ENCODE measurements at regions not wholly inside any gene's neighbourhood (a gene's known extent, or its start where the extent isn't known, plus 50 kb on each side); places are given as distances from the start of the nearest gene placed in this dataset.
"Not testable (repeated sequence)": the region's sequence is repeated elsewhere in the genome, so short reads cannot be mapped to it uniquely, and the experiment has no call there.

DNA sequence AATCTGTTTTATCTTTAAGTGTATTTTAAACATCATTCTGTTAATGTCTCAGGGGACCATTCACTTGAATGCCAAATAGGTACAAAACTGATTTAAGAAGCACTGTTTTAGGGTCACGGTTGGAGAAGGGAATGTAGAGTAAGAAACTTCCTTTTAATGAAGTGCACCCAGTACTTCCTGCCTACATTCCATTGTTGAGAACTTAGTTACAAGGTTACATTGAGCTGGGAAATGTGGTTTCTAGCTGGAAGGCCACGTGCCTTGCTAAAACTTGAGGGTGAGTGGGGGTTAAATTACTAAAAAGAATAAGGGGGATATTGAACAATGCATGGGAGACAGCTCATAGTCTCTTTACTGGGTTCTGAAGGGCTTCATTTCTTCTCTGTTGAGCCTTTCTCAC, 78.3 kb upstream of the TBC1D5 start:
- no peak for DNase-seq

DNA sequence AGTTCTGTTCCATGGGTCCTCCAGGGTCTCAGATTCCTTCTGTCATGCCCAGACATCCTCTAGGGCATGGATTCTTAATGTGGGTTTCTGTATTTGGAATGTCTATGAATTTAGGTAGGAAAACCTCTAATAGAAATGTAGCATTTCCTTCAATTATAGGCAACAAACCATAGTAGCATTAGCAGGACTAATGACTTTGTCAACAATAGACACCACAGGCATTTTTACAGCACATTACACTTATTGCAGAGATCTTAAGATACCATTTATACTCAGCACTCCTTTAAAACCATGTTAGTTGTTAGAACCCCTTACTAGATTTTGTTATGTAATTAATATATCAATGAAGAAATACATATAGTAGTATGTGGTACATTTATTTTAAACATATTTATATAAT, 77.8 kb upstream of the TBC1D5 start:
- DNase-seq: no peak

DNA sequence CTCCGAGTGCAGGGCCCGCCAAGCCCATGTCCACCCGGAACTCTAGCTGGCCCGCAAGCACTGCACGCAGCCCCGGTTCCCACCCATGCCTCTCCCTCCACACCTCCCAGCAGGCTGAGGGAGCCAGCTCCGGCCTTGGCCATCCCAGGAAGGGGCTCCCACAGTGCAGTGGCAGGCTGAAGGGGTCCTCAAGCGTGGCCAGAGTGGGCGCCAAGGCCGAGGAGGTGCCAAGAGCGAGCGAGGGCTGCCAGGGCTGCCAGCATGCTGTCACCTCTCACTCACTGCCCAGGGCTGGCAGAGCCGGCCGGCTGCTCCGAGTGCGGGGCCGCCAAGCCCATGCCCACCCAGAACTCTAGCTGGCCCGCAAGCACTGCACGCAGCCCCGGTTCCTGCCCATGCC, 75.5 kb upstream of the TBC1D5 start:
- DNase-seq: not testable (repeated sequence)

DNA sequence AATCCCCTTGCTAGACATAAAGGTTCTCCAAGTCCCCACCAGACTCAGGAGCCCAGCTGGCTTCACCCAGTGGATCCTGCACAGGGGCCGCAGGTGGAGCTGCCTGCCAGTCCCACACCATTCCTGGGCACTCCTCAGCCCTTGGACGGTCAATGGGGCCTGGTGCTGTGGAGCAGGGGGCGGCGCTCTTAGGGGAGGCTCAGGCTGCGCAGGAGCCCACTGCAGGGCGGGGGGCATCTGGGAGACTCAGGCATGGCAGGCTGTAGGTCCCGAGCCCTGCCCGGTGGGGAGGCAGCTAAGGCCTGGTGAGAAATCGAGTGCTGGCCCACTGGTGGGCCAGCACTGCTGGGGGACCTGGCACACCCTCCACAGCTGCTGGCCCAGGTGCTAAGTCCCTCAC, 75.1 kb upstream of the TBC1D5 start:
- no peak for DNase-seq

DNA sequence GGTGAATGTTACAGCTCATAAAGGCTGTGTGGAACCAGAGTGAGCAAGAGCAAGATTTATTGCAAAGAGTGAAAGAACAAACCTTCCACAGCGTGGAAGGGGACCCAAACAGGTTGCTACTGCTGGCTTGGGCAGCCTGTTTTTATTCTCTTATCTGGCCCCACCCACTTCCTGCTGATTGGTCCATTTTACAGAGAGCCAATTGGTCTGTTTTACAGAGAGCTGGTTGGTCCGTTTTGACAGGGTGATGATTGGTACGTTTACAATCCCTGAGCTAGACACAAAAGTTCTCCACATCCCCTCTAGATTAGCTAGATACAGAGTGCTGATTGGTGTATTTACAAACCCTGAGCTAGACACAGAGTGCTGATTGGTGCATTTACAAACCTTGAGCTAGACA, 74.4 kb upstream of the TBC1D5 start:
- not testable (repeated sequence) for DNase-seq

DNA sequence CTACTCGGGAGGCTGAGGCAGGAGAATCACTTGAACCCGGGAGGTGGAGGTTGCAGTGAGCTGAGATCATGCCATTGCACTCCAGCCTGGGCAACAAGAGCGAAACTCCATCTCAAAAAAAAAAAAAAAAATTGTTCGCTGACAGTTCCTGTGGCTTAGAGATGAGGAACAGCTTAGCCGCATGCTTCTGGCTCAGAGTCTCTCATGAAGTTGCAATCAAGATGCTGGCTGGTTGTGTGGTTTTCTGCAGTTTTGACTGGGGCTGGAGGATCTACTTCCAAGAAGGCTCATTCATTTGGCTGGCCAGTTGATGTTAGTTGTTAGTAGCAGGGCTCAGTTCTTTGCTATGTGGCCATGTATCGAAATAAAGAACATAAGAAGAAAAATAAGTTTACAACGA, 69.9 kb upstream of the TBC1D5 start:
- DNase-seq: not testable (repeated sequence)

DNA sequence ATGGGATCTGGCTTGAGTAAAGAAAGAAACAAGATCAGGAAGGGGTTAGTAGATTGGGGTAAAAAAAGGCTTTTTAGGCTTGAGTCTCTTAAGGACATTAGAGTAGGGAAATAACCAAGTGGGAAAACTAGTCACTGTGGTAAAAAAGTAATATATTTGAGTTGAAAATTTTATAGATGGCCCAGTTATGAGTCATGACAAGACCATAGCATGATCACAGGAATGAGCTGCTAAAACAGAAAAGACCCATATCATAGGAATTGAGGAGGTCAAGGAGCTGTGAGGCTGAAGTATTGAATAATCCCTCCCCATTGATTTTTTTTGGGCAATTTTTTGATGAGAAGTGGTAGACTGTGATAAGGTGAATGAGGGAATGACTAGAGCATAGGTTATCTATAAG, 69.2 kb upstream of the TBC1D5 start:
- no peak for DNase-seq

DNA sequence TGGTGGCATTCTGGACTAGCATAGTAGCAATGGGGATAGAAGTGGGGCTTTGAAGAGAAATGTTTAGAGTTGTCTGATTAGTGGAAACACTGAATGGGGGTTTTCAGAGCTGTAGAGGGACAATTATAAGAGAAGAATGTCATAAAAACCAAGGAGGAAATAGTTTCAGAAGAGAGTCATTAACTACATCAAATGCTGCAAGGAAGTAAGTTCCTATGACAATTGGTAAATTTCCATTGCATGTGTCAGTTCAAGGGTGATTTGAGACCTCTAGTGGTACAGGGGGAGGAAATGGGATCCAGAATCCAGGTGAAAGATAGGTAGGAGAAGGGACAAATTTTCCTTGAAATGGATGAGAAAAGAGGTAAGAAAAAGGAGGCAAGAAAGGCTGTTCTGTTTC, 68.3 kb upstream of the TBC1D5 start:
- no peak for DNase-seq

DNA sequence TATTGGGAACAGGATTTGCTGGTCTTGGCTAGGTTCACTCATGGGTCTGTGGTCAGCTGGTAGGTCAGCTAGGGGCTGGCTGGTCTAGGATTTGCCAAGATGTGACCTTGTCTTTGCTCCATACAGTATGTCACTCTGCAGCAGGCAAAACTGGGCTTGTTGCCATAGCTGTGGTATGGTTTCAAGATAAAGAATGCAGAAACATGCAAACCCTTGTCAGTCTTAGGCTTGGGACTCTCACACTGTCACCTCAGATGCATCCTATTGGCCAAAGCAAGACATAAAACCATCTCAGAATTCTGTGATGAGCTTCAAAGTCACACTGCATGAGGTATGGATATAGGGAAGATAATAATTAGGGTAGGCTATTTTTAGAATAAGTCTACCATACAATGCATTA, 66.6 kb upstream of the TBC1D5 start:
- no peak for DNase-seq

DNA sequence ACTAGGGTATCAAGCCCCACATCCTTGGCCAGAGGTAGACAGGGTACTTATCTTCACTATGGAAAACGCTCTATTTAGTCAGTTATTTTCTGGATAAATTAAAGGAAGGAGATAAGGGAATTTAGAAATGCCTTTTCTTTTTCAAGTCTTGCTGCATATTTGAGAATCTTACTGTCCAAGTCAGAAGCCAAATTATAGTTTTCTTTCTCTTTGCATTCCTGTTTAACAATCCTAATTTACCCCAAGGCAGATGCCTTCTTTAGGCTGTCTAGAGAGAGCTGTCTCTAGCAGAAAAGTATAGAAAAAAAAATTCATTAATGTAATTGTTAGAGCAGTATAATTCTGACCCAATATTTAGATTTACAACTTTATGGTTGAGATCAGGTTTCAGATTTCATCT, 64.4 kb upstream of the TBC1D5 start:
- DNase-seq: no peak

DNA sequence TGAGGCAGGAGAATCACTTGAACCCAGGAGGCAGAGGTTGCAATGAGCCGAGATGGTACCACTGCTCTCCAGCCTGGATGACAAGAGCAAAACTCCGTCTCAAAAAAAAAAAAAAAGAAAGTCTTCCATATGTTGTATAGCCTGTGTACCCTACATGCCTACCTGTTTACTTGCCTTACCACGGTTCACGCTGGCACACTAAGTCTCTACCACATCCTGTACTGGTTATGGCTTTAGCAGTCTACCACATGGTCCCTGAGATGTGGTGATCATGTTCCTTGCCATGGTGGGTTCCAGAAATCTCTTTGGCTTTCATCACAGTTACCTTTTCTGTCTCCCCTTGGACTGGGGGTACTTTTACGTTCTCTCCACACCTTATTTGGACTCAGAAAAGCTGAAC, 63.8 kb upstream of the TBC1D5 start:
- DNase-seq: no peak

DNA sequence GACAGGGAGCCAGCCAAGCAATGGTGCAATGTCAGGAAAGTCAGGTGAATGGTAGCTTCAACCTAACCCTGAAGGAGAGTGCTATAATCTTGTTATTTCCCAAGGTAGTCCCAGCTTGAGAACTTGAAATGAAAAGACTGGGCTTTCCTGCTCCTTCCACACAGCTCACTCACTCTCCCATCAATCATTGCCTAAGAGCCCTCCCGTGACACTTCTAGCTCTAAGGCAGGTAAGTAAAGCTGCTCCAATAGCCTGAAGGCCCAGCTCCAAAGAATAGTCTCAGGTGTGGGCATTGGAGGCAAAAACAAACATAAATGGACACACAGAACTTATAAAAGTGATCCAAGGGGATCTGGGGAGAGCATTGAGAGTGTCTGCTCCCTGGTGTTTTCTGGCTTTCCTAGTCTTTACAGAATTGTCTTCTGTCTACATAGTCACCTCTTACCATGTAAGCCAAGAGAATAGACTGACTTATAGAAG, 63.1 kb upstream of the TBC1D5 start:
- DNase-seq: no peak

DNA sequence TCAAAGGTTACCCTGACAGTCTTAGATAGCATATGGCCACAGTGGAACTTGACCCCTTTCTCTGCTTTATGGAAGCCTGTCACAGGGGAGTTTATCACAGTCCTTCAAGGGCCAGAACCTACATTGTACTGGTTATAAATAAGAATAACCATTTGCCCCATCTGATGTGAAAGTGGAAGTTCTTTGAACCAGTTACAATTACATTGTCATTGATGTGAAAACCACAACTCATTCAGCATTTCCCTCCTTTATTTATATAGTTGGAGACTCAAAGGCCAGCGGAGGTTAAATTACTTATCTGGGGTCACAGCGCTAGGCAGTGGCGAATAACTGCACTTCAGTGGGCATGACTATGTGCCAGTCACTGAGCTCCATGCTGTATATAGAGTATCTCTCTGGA, 60.5 kb upstream of the TBC1D5 start:
- DNase-seq: no peak

DNA sequence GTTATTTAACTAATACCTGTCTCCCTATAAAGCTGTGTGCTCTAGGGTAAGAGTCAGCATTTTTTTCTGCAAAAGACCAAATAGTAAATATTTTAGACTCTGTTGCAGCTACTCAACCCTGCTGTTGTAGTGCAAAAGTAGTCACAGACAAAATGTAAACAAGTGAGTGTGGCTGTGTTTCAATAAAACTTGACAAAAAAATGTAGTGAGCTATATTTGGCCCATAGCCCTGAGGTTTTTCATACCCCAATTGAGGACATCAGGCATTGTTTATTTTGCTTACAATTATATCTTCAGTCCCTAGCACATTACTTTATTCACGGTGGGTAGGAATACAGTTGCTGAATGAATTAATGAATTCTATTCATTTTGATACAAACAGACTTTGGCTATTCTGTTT, 58.7 kb upstream of the TBC1D5 start:
- DNase-seq: no peak

DNA sequence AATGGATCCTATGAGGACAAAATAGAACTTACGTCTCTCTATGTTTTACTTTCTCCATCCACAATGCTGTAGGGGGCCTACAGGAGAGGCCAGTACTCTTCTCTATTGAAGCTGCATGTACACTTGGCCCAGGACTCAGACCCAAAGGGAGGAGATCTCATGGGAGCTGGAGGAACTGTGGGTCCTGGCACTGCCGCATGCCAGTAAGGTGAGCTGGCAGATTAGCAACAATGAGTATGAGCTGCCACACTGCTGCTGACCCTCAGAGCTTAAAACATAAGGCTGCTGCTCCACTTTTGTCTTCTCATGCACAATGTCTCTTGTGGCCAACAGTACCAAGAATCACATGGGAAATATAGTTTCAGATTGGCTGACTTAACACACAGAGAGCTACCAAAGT, 57.8 kb upstream of the TBC1D5 start:
- no peak for DNase-seq

DNA sequence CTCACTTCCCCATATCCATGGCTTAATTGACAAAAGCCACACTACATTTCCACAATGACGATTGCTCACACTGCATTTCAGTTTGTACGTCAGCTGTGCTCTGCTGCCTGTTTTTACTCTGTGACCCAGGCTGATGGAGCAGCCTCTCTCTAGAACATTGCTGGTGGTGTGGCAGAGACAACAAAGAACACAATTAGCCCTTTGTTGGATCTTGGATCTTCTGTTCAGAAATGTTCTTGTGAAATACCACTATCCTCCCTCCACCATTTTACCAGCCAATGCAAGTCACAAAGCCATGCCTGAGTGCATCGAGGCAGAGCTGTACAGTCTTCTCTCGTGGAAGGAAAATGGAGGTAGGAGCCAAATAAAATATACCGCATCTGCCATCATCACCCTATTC, 56.9 kb upstream of the TBC1D5 start:
- DNase-seq: no peak

DNA sequence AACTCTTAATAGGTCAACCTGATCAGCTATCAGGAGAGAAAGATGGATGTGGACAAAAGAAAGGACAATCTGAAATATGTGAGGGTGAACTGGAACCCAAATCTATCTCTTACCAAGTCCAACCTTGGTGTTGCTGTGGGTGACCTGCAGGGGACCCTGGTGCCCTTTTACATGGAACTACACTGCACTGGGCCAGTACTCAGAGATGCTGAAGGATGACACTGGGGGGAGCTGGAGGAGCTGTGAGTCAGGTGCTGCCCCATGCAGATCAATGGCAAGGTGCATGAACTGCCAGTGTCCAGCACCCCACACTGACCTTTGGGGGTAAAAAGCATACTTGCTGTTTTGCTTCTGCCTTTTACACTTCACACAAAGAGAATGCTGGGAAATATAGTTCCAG, 55.6 kb upstream of the TBC1D5 start:
- DNase-seq: no peak

DNA sequence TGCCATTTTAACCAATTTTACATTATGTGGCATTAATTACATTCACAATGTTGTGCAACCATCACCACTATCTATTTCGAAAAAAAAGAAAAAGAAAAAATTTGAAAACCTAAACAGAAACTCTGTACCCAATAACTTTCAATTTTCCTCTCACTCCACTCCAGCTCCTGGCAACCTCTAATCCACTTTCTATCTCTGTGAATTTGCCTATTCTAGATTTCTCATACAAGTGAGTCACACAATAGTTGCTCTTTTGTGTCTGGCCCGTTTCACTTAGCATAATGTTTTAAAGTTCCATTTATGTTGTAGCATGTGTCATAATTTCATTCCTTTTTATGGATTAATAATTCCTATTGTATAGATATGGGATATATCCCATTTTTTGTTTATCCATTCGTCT, 53.3 kb upstream of the TBC1D5 start:
- no peak for DNase-seq

DNA sequence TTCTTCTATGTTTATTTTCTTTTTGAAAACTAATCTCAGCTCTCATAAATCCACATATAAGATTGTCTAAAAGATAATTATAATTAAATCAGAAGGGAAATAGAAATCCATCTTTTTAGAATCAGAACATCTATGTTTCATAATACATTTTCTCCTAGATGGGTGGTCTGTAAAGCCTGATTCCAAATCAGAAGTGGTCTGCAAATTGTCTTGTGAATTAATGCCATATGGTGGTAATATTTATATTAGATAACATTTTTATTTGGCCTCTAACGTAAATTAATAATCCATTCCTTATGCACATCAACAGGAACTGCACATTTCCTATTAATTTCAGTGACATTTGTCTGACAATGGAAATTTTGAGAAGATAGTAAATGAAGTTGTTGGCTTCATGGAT, 52.8 kb upstream of the TBC1D5 start:
- DNase-seq: no peak

DNA sequence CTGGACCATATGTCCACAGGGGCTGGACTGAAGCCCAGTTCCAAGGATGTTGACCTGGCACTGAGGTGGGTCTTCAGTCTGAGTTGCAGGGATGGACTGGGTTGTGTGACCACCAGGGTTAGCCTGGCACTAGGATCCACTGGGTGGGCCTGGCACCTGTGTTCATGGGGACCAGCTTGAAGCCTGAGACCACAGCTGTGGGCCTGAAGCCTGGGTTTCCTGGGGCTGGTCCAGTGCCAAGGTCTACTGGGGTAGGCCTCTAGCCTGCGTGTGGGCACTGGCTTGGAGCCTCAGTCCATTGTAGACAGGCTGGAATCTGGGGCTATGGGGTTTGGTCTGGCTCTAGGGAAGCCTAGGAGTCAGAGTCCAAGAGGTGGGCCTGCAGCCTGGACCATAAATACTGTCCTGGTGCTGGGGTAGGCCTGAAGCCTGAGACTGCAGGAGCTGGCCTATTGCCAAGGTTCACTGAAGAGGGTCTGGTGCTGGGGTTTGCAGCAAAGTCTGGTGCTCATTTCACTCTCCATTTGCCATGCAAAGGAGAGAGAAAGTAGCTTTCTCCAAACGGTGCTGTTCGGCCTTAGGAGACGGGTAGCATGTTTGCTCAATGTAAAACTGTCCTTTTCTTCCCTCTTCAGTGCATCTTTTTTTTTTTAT, 51.2 kb upstream of the TBC1D5 start:
- no peak for DNase-seq
